SKM-1 (cell line): ENCODE measurements at regions not wholly inside any gene's neighbourhood (a gene's known extent, or its start where the extent isn't known, plus 50 kb on each side); places are given as distances from the start of the nearest gene placed in this dataset.
"Not testable (repeated sequence)": the region's sequence is repeated elsewhere in the genome, so short reads cannot be mapped to it uniquely, and the experiment has no call there.

ENCODE experiments used
- DNase-seq: peaks from one replicate; lab custom pipeline; 2025; ENCODE audit not compliant: unreplicated experiment; lab: John Stamatoyannopoulos, UW

DNA sequence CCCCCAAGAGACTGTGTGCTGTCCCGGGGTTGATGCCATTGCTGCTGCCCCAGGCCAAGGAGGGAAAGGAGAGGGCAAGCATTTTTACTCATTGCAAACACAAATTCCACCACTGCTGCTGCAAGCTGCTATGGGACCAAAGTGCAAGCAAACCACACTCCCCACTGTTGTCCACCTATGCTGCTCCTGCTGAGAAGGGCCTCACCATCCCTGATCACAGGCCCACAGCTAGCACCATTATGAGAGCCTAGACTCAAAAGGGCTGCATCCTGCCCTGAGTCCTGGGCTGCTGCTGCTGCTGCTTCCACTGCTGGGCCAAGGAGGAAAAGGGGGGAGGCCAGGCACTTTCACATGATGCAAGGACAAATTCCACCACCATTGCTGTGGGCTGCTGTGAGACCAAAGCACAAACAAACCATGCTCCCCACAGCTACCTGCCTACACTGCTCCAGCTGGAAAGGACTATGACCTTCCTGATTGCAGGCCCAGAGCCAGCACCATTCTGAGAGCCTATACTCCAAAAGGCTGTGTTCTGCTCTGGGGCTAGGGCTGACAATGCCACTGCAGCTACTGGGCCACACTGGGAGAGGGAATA, 218.2 kb upstream of the ZCCHC13 start:
- no peak for DNase-seq

GRCh38 chrX:74080165-74080564, 223.8 kb upstream of the ZCCHC13 start:
- no peak for DNase-seq

- DNase-seq = no peak
Observed at GRCh38 chrX:74065831-74066390, 213.4 kb upstream of the XIST start.

DNA sequence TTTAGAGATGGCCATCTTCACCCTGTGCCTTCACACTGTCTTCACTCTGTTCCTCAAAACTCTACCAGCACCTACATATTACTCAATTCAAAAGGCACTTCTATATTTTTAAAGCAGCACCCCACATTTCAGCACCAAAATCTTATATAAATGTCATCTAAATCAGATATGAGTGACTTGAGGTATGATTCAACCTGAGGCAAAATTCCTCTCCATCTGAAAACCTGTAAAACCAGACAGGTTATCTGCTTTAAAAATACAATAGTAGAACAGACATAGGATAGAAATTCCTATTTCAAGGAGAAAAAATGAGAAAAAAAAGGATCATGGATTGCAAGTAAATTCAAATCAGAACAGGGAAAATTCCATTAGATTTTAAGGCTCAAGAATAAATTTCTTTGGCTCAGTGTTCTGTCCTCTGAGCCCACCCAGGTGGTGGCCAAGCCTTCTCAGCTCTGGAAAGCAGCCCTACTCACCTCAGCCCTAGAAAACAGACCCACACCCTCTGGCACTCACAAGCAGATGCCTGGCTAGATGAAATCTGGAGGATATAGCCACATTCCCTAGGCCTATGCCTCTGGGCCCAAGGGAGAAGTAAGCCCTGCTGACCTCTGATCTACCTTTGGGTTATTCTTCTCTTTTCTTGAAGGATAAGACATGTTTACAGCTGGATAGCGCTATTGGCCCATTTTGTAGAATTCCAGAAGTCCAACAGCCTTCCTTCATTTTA, 211.1 kb upstream of the XIST start:
- DNase-seq = no peak

DNA sequence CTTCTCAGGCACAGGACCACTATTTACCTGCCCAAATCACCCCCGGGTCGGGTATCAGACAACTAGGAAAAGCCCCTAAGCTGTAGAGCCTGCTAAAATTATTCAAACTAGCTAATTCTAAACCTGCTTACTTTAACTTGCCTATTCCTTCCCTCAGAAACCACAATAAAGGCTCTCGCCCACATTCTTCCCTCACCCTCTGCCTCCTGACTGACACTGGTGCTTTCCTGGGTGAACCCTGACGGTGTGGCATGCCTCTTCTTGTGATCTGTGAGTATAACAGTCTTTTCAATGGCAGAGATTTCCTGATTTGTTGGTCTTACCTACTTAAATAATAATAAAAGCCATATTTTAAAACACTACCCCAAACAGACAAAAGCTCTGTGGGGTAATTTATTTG, 209.4 kb upstream of the XIST start:
- DNase-seq = no peak

DNA sequence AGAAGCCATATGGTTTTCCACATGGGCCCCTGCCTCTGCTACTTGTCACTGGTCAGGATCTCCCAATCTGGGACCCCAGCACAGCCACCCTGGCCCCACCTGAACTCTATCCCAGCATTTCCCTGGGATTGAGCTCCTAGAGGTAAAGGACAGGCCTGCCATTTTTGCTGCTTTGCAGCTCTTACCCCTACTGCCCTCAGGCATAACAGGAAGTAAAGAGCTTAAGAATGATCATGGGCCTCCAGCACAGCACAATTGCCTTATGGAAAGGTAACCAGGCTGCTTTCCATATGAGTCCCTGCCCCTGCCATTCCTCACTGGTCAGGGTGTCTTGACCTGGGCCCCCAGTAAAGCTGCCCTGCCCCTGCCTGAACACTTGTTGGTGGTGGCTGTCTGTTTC, 196.6 kb upstream of the XIST start:
- no peak for DNase-seq

DNA sequence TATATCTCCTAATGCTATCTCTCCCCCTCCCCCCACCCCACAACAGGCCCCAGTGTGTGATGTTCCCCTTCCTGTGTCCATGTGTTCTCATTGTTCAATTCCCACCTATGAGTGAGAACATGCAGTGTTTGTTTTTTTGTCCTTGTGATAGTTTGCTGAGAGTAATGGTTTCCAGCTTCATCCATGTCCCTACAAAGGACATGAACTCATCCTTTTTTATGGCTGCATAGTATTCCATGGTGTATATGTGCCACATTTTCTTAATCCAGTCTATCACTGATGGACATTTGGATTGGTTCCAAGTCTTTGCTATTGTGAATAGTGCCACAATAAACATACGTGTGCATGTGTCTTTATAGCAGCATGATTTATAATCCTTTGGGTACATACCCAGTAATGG, 181.6 kb upstream of the XIST start:
- DNase-seq = not testable (repeated sequence)

DNA sequence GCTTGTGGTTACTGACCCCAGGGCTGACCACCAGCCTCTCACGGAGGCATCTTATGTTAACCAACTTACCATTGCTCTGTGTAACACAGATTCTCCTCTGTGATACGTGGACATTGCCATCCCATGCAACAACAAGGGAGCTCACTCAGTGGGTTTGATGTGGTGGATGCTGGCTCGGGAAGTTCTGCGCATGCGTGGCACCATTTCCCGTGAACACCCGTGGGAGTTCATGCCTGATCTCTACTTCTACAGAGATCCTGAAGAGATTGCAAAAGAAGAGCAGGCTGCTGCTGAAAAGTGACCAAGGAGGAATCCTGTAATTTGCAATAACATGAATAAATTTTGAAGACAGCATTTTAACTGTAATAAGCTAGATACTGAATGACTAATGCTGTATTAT, 179.0 kb upstream of the XIST start:
- not testable (repeated sequence) for DNase-seq

DNA sequence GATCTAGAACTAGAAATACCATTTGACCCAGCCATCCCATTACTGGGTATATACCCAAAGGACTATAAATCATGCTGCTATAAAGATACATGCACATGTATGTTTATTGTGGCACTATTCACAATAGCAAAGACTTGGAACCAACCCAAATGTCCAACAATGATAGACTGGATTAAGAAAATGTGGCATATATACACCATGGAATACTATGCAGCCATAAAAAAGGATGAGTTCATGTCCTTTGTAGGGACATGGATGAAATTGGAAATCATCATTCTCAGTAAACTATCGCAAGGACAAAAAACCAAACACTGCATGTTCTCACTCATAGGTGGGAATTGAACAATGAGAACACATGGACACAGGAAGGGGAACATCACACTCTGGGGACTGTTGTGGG, 178.3 kb upstream of the XIST start:
- DNase-seq = not testable (repeated sequence)

DNA sequence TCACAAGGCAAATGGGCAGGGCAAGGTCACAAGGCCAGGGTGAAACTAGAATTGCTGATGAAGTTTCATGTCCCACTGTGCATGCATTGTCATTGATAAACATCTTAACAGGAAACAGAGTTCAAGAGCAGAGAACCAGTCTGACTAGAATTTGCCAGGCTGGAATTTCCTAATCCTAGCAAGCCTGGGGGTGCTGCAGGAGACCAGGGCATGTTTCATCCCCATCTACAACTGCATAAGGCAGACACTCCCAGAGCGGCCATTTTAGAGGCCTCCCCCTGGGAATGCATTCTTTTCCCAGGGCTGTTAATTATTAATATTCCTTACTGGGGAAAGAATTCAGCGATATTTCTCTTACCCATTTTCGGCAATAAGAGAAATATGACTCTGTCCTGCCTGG, 172.6 kb upstream of the XIST start:
- DNase-seq = not testable (repeated sequence)

DNA sequence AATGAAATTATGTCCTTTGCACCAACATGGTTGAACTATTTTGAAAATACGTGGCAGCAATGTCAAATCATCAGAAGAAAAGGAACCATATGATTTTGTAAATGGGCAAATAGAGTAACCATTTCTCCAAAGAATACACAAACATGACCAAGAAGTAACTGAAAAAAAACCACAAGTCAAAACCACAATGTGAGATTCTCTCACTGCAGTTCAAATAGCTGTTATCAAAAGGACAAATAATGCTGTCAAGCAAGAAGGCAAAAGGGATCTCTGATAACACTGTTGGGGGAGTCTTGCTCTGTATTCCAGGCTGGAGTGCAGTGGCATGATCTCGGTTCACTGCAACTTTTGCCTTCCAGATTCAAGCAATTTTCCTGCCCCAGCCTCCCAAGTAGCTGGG, 170.7 kb upstream of the XIST start:
- DNase-seq = no peak

DNA sequence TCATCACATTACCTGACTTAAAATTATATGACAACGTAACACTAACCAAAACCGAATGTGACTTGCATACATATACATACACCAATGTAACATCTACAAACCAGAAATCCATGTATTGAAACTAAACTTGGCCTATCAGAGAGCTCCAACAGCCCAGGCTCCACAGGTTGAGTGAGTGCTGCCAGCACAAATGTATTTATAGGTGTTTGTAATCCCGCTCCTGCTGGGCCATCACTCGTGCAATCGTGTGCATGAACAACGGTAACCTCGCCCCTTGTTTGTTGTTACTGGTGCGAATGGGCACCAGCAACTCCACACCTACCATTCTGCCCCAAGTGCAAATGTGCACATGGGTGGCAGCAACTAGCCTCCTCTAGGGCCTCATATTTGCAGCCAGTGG, 165.7 kb upstream of the XIST start:
- DNase-seq = no peak

GRCh38 chrX:74015379-74016019, 163.0 kb upstream of the XIST start:
- no peak for DNase-seq

GRCh38 chrX:74009041-74009440, 156.5 kb upstream of the XIST start:
- DNase-seq = no peak

DNA sequence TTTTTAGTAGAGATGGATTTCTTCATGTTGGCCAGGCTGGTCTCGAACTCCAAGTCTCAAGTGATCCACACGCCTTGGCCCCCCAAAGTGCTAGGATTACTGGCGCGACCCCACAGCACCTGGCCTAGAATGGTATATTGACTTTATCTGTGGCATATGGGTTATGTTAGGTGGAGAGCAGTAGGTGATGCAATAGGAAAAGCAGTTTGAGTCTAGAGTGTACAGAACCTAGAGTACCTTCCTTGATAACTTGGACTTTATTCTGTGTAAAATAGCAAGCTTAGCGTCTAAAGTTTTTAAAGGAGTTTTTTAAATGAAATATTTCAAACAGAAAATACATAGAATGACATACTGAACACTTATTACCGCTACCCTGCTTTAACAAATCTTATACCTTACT, 139.5 kb upstream of the XIST start:
- DNase-seq = no peak

- DNase-seq = no peak
Observed at GRCh38 chrX:73987166-73987565, 134.7 kb upstream of the XIST start.

DNA sequence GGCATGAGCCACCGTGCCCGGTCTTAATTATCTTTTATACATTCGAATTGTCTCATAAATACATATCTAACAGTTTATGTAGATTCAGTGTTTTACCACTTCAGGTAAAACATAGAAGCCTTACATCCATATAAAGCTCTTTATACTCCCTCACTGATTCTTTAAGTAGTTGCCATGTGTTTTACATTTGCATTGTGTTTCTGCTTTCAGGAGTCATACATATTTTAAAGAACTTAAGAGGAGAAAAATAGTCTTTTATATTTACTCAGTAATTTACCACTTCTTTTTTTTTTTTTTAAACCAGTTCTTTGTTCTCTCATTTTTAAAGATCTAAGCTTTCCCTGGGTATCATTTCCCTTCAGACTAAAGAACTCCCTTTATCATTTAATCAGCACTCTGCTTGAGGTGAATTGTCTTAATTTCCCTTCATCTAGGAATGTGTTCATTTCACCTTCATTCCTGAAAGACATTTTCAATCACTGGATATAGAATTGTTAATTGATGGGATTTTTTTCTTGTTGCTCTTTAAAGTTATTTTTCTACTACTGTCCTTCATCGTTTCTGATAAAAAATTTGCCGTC, 127.1 kb upstream of the XIST start:
- no peak for DNase-seq

DNA sequence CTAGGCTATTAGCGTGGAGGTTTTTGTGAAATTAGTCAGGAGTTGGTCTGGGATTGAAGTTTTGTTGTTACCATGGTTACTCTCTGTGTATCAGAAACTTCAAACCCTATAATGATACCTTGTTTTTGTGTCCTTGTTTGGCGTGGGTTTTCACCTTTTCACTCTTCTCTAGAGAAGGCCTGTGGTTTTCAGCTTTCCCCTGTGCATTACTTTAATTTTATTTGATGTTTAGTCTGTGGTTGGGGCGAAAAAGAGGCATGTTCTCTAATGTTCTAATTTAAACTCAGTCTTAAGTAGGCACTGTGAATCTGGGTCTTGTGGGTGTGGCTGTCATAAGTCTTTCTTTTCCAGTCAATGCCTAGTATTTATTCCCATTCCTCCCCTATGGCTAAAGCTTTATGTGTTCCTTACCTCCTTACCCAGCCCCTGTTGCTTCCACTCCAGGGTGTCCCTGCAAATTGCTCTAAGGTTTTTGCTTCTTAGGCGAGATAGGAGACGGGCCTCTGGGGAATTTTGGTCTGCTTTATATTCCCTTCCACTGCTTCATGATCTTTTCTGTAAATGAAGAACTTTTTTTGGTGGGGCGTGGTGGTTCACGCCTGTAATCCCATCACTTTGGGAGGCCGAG, 125.1 kb upstream of the XIST start:
- no peak for DNase-seq

GRCh38 chrX:73967461-73967860, 114.9 kb upstream of the XIST start:
- DNase-seq = not testable (repeated sequence)

GRCh38 chrX:73965833-73966232, 113.3 kb upstream of the XIST start:
- DNase-seq = no peak

DNA sequence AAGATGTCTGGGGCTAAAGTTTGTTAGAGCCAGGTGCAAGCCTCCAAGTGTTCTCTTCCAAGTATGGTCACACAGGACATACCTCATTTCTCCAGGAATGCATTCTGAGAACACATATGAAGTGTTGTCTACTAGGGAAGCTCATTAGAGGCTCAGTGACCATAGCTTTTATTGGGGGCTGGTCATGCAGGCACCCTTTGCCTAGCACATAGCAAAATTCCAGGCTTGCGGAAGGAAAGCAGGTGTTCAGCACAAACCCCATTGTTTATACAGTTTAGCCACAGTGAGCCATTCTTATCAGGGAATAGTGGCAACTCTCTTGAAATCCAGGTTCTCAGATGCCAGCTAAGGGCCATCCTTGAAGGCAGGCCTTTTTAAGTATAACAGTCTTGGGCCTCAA, 112.1 kb upstream of the XIST start:
- DNase-seq = no peak
